Mucosa of descending colon (tissue), 3 donors: ENCODE measurements at regions not wholly inside any gene's neighbourhood (a gene's known extent, or its start where the extent isn't known, plus 50 kb on each side); places are given as distances from the start of the nearest gene placed in this dataset.

ENCODE experiments used
- ATAC-seq: fragments of 200-7000 bp; cut with Tn5 transposase; one replicate; pipeline ENCODE4 v1.9.1; 2020; ENCODE audit warnings: mild to moderate bottlenecking, moderate library complexity
- DNase-seq, 3 donors: peaks; one replicate each; pipeline ENCODE4 v3.0.0-alpha.2; 2020
- H3K36me3 ChIP-seq: fragments of 200-600 bp; one replicate; pipeline ENCODE4 v1.8.0; 2021; ENCODE audit warnings: low read depth, mild to moderate bottlenecking
- H3K4me1 ChIP-seq: fragments of 200-600 bp; one replicate; pipeline ENCODE4 v1.8.0; 2021; ENCODE audit warnings: low read depth, mild to moderate bottlenecking
- H3K4me3 ChIP-seq: fragments of 200-600 bp; one replicate; pipeline ENCODE4 v1.8.0; 2021; ENCODE audit warnings: mild to moderate bottlenecking
- H3K9me3 ChIP-seq: fragments of 200-600 bp; one replicate; pipeline ENCODE4 v1.8.0; 2021; ENCODE audit warnings: mild to moderate bottlenecking
- intact Hi-C, 2 donors: fragments of 100-400 bp; cut with DNase I in 1 of 2; cut with micrococcal nuclease in 1 of 2; formaldehyde crosslinking; loops; one replicate each; pipeline versions ENCODE4 v1.11.0 to v1.11.1; 2022; cut with DNase I, micrococcal nuclease
- TF ChIP-seq, protein P1 (sequence below): fragments of 200-600 bp; IDR thresholded peaks from one replicate; pipeline ENCODE4 v1.8.0; 2022; ENCODE audit warnings: antibody characterized with exemption, mild to moderate bottlenecking
- donor health status: DM: no; HTN: no; CAD: no; lungs with moderate emphysema.
- donor health status: DM: no; HTN: no; CAD: no.
- donor health status: DM: no; HTN: yes; CAD: no.

DNA sequence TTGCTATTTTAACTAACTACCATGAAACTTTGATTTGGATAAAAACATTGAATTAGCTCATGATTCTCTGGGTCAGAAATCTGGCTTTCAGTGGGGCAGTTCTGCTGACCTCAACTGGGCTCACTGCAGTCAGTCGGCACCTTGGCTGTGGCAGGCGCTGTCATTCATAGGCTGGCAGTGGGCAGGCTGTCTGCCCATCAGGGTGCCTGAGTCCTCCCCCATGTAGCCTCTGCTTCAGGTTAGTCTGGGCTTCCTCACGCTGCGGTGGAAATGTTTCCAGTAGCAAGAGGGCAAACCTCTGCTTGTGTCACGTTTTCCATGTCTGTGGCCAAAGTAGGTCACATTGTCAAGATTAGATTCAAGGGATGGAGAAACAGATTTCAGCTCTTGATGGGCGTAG is 251.0 kb upstream of the TCF21 start:
- no peaks in the 10 kb centered on the region for H3K4me1 ChIP-seq
- H3K9me3 ChIP-seq: no peaks in the 10 kb centered on the region
- intact Hi-C loops: no loop called here
- TF ChIP-seq, protein P1, sequence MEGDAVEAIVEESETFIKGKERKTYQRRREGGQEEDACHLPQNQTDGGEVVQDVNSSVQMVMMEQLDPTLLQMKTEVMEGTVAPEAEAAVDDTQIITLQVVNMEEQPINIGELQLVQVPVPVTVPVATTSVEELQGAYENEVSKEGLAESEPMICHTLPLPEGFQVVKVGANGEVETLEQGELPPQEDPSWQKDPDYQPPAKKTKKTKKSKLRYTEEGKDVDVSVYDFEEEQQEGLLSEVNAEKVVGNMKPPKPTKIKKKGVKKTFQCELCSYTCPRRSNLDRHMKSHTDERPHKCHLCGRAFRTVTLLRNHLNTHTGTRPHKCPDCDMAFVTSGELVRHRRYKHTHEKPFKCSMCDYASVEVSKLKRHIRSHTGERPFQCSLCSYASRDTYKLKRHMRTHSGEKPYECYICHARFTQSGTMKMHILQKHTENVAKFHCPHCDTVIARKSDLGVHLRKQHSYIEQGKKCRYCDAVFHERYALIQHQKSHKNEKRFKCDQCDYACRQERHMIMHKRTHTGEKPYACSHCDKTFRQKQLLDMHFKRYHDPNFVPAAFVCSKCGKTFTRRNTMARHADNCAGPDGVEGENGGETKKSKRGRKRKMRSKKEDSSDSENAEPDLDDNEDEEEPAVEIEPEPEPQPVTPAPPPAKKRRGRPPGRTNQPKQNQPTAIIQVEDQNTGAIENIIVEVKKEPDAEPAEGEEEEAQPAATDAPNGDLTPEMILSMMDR: no peak
- no peaks in the 10 kb centered on the region for H3K36me3 ChIP-seq
- DNase-seq (no peak), ATAC-seq (no peak)
- no peak overlapping the region for H3K4me3 ChIP-seq

DNA sequence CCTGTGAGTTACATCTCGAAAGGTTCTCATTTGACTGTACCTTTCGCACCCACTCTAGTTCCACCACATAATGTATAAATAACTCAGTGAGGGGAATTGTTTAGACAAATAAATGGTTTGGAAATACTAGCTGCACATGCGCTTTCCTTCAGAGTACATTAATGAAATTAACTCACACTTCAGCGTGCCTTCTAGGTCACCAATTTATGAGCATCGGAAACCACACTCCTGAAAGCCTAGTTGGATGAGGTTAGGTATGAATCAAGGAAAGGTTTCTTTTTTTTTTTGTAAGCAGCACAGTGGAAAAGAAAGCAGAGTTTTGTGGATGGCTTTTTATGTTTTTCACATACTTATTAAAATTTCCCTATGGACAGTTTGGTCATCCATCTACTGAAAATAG is 247.8 kb upstream of the TCF21 start:
- Histone ChIP-seq H3K4me3 (no peak overlapping the region), H3K36me3 (no peaks in the 10 kb centered on the region), H3K4me1 (no peaks in the 10 kb centered on the region), H3K9me3 (no peaks in the 10 kb centered on the region)
- DNase-seq: no peak
- intact Hi-C loops: no loop called here
- TF ChIP-seq, protein P1: no peak
- no peak for ATAC-seq

DNA sequence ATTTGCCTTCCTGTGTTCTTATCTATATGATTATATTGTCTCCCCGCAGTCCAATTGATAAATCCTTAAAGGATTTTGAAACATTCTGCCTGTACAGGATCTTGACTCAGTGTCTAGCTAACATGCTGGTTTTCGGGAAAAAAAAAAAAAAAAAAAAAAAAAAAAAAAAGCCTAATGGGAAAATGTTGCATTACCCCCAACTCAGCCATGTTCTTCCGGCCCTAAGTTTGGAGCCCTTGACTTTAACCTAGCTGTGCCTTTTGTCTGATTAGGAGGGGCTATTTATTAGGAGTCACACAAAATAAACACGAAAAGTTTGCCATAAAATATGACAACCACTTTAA is 244.4 kb upstream of the TCF21 start:
- no peak overlapping the region for H3K4me3 ChIP-seq
- no peaks in the 10 kb centered on the region for H3K36me3 ChIP-seq
- DNase-seq: no peak
- H3K4me1 ChIP-seq: no peaks in the 10 kb centered on the region
- TF ChIP-seq, protein P1: no peak
- no peak for ATAC-seq
- no peaks in the 10 kb centered on the region for H3K9me3 ChIP-seq
- intact Hi-C loops: no loop called here

DNA sequence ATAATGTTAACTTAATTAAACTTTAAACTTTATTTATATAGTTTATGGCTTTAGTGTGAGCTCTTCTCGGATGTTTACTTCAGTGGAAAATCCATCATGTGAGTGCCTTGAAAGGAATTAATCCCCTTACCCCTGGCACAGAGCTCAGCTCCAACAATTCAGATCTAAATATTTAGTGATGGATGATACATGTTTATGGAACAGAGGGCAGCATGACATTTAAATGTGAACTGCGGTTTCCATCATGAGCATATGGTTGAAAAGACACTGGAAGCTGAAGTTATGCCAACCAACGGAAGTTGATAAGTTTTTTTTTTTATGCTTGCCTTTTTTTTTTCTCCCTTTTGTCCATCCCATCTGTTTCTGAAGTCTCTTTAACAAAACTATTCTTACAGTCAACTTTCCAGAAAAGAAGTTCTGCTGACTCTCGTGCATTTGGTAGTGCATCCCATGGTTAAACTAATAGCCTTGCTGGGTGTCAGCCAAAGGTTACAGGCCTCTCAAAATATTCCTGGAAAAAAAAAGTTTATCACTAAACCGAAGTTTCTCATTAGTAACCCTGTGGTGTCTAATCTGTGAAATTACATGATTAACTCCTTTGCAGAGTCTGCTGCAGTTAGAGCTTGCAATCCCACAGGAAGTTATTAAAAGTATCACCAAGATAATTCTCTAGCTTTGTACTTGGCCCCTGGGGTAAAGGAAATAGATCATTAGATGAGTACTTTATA is 243.9 kb upstream of the TCF21 start:
- no peaks in the 10 kb centered on the region for H3K4me1 ChIP-seq
- ATAC-seq: peak; percentile 25
- intact Hi-C loops: no loop called here
- no peaks in the 10 kb centered on the region for H3K9me3 ChIP-seq
- no peaks in the 10 kb centered on the region for H3K36me3 ChIP-seq
- DNase-seq: peak in 1 of 3 donors; percentile 38
- no peak overlapping the region for H3K4me3 ChIP-seq
- TF ChIP-seq, protein P1: no peak

DNA sequence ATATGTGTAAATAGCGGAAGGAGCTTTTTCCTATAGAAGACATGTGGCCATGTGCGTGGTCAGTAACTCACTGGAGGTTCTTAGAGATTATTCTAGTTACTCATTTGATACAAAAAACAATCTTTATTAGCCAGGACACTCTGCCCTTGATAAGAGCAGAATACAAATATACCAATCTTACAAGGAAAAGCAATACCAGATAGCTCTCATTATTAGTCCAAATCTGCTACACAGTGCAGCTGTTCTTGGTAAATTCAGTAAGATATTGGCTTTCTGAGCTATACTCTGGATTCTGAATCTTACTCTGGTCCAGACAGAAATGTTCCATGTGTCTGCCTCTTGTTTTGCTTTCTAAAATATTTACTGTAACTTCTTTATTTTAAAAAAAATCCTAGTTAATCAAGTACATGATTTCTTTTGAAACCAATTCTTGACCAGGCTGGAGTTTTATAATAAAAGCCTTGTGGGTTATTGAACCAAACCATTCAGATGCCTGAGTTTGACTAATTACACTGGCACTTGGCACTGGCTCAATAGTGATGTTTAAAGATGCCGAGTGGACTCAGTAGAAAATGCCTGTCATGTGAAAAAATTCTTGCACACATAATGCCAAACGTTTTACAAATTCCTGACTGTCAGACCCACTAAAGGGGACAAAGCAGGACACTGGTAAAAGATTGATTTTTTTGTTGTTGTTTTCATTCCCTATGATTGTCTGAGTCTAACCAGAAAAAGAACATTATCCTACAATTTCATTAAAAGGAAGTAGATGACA is 242.8 kb upstream of the TCF21 start:
- no peaks in the 10 kb centered on the region for H3K36me3 ChIP-seq
- ATAC-seq: no peak
- no peak overlapping the region for H3K4me3 ChIP-seq
- no peak for DNase-seq
- TF ChIP-seq, protein P1: no peak
- no peaks in the 10 kb centered on the region for H3K4me1 ChIP-seq
- intact Hi-C loops: no loop called here
- no peaks in the 10 kb centered on the region for H3K9me3 ChIP-seq
